Caco-2 (cell line): ENCODE measurements at regions not wholly inside any gene's neighbourhood (a gene's known extent, or its start where the extent isn't known, plus 50 kb on each side); places are given as distances from the start of the nearest gene placed in this dataset.

Experiments used
- BruUV-seq: library from RNA; stranded (reverse); fragments of 400-500 nt; replicated peaks from 2 replicates; lab custom pipeline; 2021; lab: Mats Ljungman, UMichigan
- CTCF ChIA-PET: fragments of 300-600 bp; sonication (Branson Sonifier 250); formaldehyde crosslinking; loops from one replicate; lab custom pipeline; 2022; ENCODE audit warnings: antibody characterized with exemption; lab: Charles Lee
- POLR2A ChIA-PET: fragments of 300-600 bp; sonication (Branson Sonifier 250); formaldehyde crosslinking; loops from one replicate; lab custom pipeline; 2022; ENCODE audit warnings: antibody characterized with exemption; lab: Charles Lee
- DNase-seq, 2 experiments: peaks; one replicate each; pipeline versions ENCODE4 v3.0.0 to v3.0.0-alpha.2; 2020 to 2022
- H3K27me3 ChIP-seq: replicated peaks from 2 replicates; pipeline ENCODE4 v1.6.0; 2011; ENCODE audit warnings: low read length; ENCODE audit not compliant: control insufficient read depth, insufficient read depth
- H3K36me3 ChIP-seq: 2 replicates; pipeline ENCODE4 v1.5.1; 2011; ENCODE audit warnings: low read length; ENCODE audit not compliant: control insufficient read depth, insufficient read depth
- H3K4me1 ChIP-seq: fragments of 250-450 bp; sonication (Bioruptor Pico); 2 replicates; pipeline ENCODE4 v1.5.1; 2020; ENCODE audit warnings: mild to moderate bottlenecking
- H3K4me3 ChIP-seq: 2 replicates; pipeline ENCODE4 v1.5.1; 2011; ENCODE audit warnings: low read depth, mild to moderate bottlenecking, control low read depth, low read length
- H3K9me3 ChIP-seq: fragments of 250-450 bp; sonication (Bioruptor Pico); 2 replicates; pipeline ENCODE4 v1.5.1; 2020; ENCODE audit warnings: mild to moderate bottlenecking, moderate library complexity
- H3K27ac Mint-ChIP-seq: one replicate; pipeline ENCODE4 v1.8.0; 2022; ENCODE audit warnings: mixed read lengths; ENCODE audit not compliant: unreplicated experiment
- H3K27me3 Mint-ChIP-seq: one replicate; pipeline ENCODE4 v1.8.0; 2022; ENCODE audit warnings: mixed read lengths; ENCODE audit not compliant: insufficient read depth, unreplicated experiment
- H3K36me3 Mint-ChIP-seq: one replicate; pipeline ENCODE4 v1.8.0; 2022; ENCODE audit warnings: mild to moderate bottlenecking, mixed read lengths; ENCODE audit not compliant: insufficient read depth, unreplicated experiment
- H3K4me1 Mint-ChIP-seq: one replicate; pipeline ENCODE4 v1.8.0; 2022; ENCODE audit warnings: low read depth, mixed read lengths; ENCODE audit not compliant: unreplicated experiment
- H3K4me3 Mint-ChIP-seq: one replicate; pipeline ENCODE4 v1.8.0; 2022; ENCODE audit warnings: mild to moderate bottlenecking, moderate library complexity, mixed read lengths; ENCODE audit not compliant: unreplicated experiment
- H3K9me3 Mint-ChIP-seq: one replicate; pipeline ENCODE4 v1.8.0; 2022; ENCODE audit warnings: mixed read lengths; ENCODE audit not compliant: unreplicated experiment
- intact Hi-C: fragments of 100-400 bp; cut with micrococcal nuclease; formaldehyde crosslinking; loops from one replicate; pipeline ENCODE4 v1.10.0; 2022; ENCODE audit not compliant: unreplicated experiment
- TF ChIP-seq, protein P1 (sequence below), 2 experiments: fragments of 200-600 bp in 1 of 2; IDR thresholded peaks; 1 replicate in 1 of 2; 2 replicates in 1 of 2; pipeline versions ENCODE4 v1.5.1 to v1.8.0; 2011 to 2022; ENCODE audit warnings: antibody characterized with exemption in 1 of 2, control low read depth in 1 of 2, inconsistent platforms in 1 of 2, low read depth in 1 of 2, low read length in 1 of 2, mild to moderate bottlenecking in 1 of 2, moderate library complexity in 1 of 2; ENCODE audit not compliant: insufficient read depth in 1 of 2, severe bottlenecking in 1 of 2, unreplicated experiment in 1 of 2

DNA sequence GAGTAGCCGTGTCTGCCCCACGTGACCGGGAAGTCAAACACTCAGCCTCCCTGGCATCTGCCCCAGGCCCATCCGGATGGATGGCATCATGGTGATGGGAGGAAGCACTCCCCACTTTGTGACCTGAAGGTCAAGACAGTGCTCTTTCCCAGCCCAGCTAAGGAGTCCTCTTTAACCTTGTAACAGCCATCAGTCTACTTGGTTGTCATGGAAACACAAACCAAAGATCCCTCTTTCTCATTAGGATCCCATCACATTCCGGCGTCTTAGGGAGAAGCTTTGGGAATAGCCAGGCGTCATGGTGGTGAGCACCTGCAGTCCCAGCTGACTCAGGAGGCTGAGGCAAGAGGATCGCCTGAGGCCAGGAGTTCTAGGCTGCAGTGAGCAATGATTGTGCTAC is 90.9 kb upstream of the FOXC1 start:
- Histone ChIP-seq H3K9me3 (no peaks in the 10 kb centered on the region), H3K4me3 (no peak overlapping the region), H3K4me1 (no peaks in the 10 kb centered on the region), H3K36me3 (no peaks in the 10 kb centered on the region), H3K27me3 (no peaks in the 10 kb centered on the region)
- intact Hi-C loops = no loop called here
- Mint-ChIP-seq H3K27ac (no peak overlapping the region), H3K36me3 (no peaks in the 10 kb centered on the region), H3K27me3 (peaks cover 25% of the 10 kb centered on the region), H3K4me3 (no peak overlapping the region), H3K4me1 (no peaks in the 10 kb centered on the region), H3K9me3 (no peaks in the 10 kb centered on the region)
- ChIA-PET CTCF (no interaction called here), POLR2A (no interaction called here)
- TF ChIP-seq, protein P1, sequence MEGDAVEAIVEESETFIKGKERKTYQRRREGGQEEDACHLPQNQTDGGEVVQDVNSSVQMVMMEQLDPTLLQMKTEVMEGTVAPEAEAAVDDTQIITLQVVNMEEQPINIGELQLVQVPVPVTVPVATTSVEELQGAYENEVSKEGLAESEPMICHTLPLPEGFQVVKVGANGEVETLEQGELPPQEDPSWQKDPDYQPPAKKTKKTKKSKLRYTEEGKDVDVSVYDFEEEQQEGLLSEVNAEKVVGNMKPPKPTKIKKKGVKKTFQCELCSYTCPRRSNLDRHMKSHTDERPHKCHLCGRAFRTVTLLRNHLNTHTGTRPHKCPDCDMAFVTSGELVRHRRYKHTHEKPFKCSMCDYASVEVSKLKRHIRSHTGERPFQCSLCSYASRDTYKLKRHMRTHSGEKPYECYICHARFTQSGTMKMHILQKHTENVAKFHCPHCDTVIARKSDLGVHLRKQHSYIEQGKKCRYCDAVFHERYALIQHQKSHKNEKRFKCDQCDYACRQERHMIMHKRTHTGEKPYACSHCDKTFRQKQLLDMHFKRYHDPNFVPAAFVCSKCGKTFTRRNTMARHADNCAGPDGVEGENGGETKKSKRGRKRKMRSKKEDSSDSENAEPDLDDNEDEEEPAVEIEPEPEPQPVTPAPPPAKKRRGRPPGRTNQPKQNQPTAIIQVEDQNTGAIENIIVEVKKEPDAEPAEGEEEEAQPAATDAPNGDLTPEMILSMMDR (IDR thresholded peaks at IDR 0.05; ENCODE audit: insufficient read depth in 1 of 2, low read depth in 1 of 2, low read length in 1 of 2, severe bottlenecking in 1 of 2, unreplicated experiment in 1 of 2) = no peak
- no peak for DNase-seq
- no TSS peak for BruUV-seq

DNA sequence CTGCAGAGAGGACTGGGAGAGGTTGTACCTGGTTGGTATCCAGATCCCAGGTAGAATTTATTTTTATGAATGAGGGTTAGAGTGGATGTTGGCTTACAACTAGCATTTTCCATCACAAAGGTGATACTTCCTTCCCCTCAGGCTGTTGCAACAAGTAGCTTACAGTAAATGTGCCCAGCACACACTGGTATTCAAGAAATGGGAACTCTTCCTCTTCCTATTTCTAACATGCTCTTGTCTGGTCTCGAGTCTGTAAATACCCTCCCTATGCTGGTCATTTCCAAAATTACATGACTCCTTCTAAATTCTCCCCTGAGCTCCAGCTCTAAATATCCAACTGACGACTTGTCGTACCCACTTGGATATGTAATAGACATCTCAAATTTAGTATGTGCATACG is 90.1 kb upstream of the FOXC1 start:
- Histone ChIP-seq H3K9me3 (no peaks in the 10 kb centered on the region), H3K36me3 (no peaks in the 10 kb centered on the region), H3K27me3 (no peaks in the 10 kb centered on the region), H3K4me3 (no peak overlapping the region), H3K4me1 (no peaks in the 10 kb centered on the region)
- Mint-ChIP-seq H3K27ac (no peak overlapping the region), H3K9me3 (no peaks in the 10 kb centered on the region), H3K4me1 (no peaks in the 10 kb centered on the region), H3K36me3 (no peaks in the 10 kb centered on the region), H3K27me3 (peaks cover 25% of the 10 kb centered on the region), H3K4me3 (no peak overlapping the region)
- no TSS peak for BruUV-seq
- no peak for DNase-seq
- ChIA-PET POLR2A (no interaction called here), CTCF (no interaction called here)
- intact Hi-C loops = no loop called here
- TF ChIP-seq, protein P1 (IDR thresholded peaks at IDR 0.05; ENCODE audit: insufficient read depth in 1 of 2, low read depth in 1 of 2, low read length in 1 of 2, severe bottlenecking in 1 of 2, unreplicated experiment in 1 of 2) = no peak

DNA sequence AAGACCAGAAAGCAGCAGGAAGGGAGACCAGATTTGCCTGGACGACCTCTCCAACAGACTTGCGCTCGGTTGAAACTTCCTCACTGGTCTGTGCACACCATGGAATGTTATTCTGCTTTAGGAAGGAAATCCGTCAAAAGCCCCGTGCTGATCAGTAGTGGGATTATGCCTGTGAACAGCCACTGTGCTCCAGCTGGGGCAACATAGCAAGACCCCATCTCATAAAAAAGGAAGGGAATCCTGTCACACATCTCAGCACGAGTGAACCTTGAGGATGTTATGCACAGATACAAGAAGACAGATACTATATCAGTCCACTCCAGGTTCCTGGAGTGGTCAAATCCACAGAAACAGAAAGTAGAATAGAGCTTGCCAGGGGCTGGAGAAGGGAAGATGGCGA is 86.9 kb upstream of the FOXC1 start:
- H3K27me3 Mint-ChIP-seq = peaks cover 22% of the 10 kb centered on the region
- Histone ChIP-seq H3K4me3 (no peak overlapping the region), H3K27me3 (no peaks in the 10 kb centered on the region), H3K36me3 (no peaks in the 10 kb centered on the region), H3K9me3 (no peaks in the 10 kb centered on the region), H3K4me1 (no peaks in the 10 kb centered on the region)
- no peaks in the 10 kb centered on the region for H3K36me3 Mint-ChIP-seq
- intact Hi-C loops = loop anchor here (5.0 kb wide), 1 partner anchor 75 kb away; no protein-coding TSS in a partner anchor
- TF ChIP-seq, protein P1 (IDR thresholded peaks at IDR 0.05; ENCODE audit: insufficient read depth in 1 of 2, low read depth in 1 of 2, low read length in 1 of 2, severe bottlenecking in 1 of 2, unreplicated experiment in 1 of 2) = no peak
- POLR2A ChIA-PET = no interaction called here
- peak overlapping the region; percentile 39 for H3K4me3 Mint-ChIP-seq
- H3K4me1 Mint-ChIP-seq = no peaks in the 10 kb centered on the region
- CTCF ChIA-PET = interaction anchor here (1.2 kb wide), 1 partner anchor 30 kb away, joined by 3 read pairs; no protein-coding TSS in a partner anchor
- H3K9me3 Mint-ChIP-seq = no peaks in the 10 kb centered on the region
- no TSS peak for BruUV-seq
- no peak overlapping the region for H3K27ac Mint-ChIP-seq
- no peak for DNase-seq
